AG04449 (cell line): ENCODE measurements at regions not wholly inside any gene's neighbourhood (a gene's known extent, or its start where the extent isn't known, plus 50 kb on each side); places are given as distances from the start of the nearest gene placed in this dataset.
"Not testable (repeated sequence)": the region's sequence is repeated elsewhere in the genome, so short reads cannot be mapped to it uniquely, and the experiment has no call there.

Experiments
- CTCF ChIA-PET: fragments of 350-600 bp; formaldehyde crosslinking; extraction: SDS; loops from one replicate; lab custom pipeline; 2021; ENCODE audit warnings: antibody characterized with exemption; lab: Yijun Ruan, JAX
- POLR2A ChIA-PET: fragments of 400-600, 350-600 bp; formaldehyde crosslinking; extraction: SDS; loops from one replicate; lab custom pipeline; 2020; ENCODE audit warnings: antibody characterized with exemption, inconsistent platforms; lab: Yijun Ruan, JAX
- DNase-seq: peaks from one replicate; pipeline ENCODE4 v3.0.0-alpha.2; 2010; ENCODE audit warnings: low read depth, low spot score
- H3K4me3 ChIP-seq: 2 replicates; pipeline ENCODE4 v1.5.1; 2011; ENCODE audit warnings: low read depth, mild to moderate bottlenecking, control low read depth, low read length
- TF ChIP-seq, protein P1 (sequence below): IDR thresholded peaks from one replicate; pipeline ENCODE4 v1.5.1; 2011; ENCODE audit warnings: mild to moderate bottlenecking, moderate library complexity, low read length, control low read depth, inconsistent platforms; ENCODE audit not compliant: insufficient read depth; ENCODE audit errors: missing control alignments

DNA sequence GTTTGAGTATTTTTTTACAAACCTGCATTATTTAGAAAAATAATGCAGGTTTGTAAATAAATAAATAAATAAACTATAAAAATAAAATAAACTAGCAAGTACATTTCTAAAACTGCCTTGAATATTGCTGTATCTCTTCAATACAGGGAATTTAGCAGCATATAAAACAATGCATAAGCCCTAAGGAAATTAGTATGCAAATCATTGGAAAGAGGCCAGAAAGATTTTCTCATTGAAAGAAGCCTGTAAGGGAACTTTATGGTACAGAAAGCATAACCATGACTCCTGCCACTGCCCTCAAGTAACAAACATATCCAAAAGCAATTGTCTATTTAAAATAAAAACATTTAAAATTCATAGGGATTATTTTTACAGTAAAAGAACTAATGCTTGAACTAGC, 387.3 kb downstream of the HINT1 start:
- no peak for DNase-seq
- H3K4me3 ChIP-seq: no peak overlapping the region
- TF ChIP-seq, protein P1, sequence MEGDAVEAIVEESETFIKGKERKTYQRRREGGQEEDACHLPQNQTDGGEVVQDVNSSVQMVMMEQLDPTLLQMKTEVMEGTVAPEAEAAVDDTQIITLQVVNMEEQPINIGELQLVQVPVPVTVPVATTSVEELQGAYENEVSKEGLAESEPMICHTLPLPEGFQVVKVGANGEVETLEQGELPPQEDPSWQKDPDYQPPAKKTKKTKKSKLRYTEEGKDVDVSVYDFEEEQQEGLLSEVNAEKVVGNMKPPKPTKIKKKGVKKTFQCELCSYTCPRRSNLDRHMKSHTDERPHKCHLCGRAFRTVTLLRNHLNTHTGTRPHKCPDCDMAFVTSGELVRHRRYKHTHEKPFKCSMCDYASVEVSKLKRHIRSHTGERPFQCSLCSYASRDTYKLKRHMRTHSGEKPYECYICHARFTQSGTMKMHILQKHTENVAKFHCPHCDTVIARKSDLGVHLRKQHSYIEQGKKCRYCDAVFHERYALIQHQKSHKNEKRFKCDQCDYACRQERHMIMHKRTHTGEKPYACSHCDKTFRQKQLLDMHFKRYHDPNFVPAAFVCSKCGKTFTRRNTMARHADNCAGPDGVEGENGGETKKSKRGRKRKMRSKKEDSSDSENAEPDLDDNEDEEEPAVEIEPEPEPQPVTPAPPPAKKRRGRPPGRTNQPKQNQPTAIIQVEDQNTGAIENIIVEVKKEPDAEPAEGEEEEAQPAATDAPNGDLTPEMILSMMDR: no peak
- ChIA-PET POLR2A (no interaction called here), CTCF (no interaction called here)

DNA sequence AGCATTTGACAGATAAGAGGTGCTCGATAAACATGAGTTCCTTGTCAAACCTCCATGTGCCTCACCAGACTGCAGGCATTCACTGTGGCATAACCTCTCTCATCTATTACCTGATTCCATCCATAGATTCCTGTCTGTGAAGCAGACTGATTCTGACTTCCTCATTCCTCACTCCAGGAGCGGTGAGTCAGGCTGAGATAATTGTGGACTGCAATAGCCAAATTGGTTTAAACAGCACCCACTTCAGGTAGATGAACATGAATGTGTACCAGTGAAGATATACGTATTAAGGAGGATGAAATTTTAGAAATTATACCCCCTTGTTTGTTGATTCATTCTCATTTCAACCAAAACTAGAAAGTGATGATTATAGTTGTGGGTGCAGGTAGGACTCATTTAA, 391.2 kb downstream of the HINT1 start:
- TF ChIP-seq, protein P1: no peak
- DNase-seq: no peak
- ChIA-PET CTCF (no interaction called here), POLR2A (no interaction called here)
- H3K4me3 ChIP-seq: no peak overlapping the region

DNA sequence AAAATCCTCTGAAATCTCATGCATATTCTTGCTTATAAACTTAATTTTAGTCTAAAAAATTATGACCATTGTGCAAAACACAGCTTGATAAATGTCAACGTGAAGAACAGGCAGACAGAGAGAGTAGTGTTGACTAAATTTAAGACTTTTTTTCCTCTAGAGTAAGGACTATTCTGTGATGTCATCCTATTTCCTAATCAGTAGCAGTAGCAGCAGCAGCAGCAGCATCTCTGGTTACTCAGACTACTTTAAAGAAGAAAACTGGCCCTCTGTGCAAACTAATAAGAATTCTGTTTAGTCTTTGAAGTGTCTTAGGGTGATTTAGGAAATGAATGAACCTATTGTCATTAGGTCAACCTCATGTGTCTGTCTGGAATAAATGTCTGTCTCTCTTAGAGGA, 403.0 kb downstream of the HINT1 start:
- no peak overlapping the region for H3K4me3 ChIP-seq
- ChIA-PET CTCF (no interaction called here), POLR2A (no interaction called here)
- no peak for DNase-seq
- TF ChIP-seq, protein P1: no peak

DNA sequence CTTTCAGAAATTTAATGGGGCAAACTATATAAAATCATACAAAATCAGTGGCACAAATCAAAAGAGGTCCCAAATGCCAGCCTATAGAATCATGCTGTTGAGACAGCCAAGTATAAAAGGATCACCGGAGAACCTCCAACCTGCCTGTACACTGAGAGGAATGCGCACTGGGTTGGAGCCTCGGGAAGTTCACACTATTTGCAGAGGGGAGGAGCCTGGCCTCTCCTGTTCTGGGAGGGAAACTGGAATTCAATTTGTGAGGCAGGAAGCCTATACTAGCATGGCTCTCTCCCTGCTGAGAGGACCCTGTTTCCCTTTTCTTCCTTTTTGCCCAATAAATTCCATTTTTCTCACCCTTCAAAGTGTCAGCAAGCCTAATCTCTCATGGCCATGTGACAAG, 406.0 kb downstream of the HINT1 start:
- POLR2A ChIA-PET: no interaction called here
- TF ChIP-seq, protein P1: no peak
- CTCF ChIA-PET: no interaction called here
- DNase-seq: no peak
- no peak overlapping the region for H3K4me3 ChIP-seq

DNA sequence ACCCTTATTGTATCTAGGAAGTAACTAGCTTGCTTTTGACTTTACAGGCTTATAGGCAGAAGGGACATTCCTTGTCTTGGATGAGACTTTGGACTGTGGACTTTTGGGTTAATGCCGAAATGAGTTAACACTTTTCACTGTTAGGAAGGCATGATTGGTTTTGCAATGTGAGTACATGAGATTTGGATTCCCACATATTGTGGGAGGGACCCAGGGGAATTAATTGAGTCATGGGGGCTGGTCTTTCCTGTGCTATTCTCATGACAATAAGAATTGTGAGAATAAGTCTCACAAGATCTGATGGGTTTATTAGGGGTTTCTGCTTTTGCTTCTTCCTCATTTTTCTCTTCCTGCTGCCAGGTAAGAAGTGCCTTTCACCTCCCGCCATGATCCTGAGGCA, 417.5 kb downstream of the HINT1 start:
- no peak overlapping the region for H3K4me3 ChIP-seq
- ChIA-PET POLR2A (no interaction called here), CTCF (no interaction called here)
- DNase-seq: no peak
- TF ChIP-seq, protein P1: no peak

DNA sequence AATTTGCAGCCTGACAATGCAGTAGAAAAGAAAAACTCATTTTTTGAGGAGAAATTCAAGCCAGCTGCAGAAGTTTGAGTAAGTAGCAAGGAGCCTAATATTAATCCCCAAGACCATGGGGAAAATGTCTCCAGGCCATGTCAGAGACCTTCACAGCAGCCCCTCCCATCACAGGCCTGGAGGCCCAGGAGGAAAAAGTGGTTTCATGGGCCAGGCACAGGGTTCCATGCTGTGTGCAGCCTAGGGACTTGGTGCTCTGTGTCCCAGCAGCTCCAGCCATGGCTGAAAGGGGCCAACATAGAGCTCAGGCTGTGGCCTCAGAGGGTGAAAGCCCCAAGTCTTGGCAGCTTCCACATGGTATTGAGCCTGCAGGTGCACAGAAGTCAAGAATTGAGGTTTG, 418.4 kb downstream of the HINT1 start:
- H3K4me3 ChIP-seq, POLR2A ChIA-PET, DNase-seq, CTCF ChIA-PET: not testable (repeated sequence)

DNA sequence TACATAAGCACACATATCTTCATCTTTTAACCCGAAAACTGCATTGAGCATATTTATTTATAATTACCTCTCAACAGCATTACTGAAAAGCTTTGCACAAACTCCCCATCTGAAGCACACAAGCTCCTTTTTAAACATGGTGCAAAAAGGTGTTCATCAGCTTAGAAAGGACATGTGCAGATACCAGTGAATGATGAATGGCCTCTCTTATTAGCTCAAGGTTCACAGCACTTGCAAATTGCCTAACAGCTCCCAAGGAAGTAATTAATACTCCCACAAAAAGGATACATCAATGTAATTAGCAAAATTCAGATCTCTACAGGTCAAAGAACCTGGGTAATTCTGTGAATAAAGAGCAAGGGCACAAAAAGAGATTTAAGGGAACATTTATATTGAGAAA, 422.0 kb downstream of the HINT1 start:
- TF ChIP-seq, protein P1: no peak
- no peak overlapping the region for H3K4me3 ChIP-seq
- ChIA-PET CTCF (no interaction called here), POLR2A (no interaction called here)
- no peak for DNase-seq
